SU-DHL-6 (cell line): ENCODE measurements at regions not wholly inside any gene's neighbourhood (a gene's known extent, or its start where the extent isn't known, plus 50 kb on each side); places are given as distances from the start of the nearest gene placed in this dataset.

ENCODE experiments used
- H2AFZ ChIP-seq: fragments of 200-600 bp; sonication (generic); 2 replicates; pipeline ENCODE4 v1.6.1; 2014; ENCODE audit warnings: low read depth, mild to moderate bottlenecking, moderate library complexity, mixed read lengths, antibody characterized with exemption, low read length; ENCODE audit not compliant: severe bottlenecking
- H3F3A ChIP-seq: fragments of 200-600 bp; shearing (Covaris generic); 2 replicates; pipeline ENCODE4 v1.6.0; 2016; ENCODE audit warnings: antibody characterized with exemption, mild to moderate bottlenecking; ENCODE audit not compliant: insufficient read depth
- H3K27ac ChIP-seq: fragments of 200-600 bp; sonication (generic); 2 replicates; pipeline ENCODE4 v1.5.1; 2016; ENCODE audit warnings: low read depth, mild to moderate bottlenecking, low read length, moderate library complexity, mixed read lengths
- H3K27me3 ChIP-seq: fragments of 200-600 bp; sonication (generic), shearing (Covaris generic); 2 replicates; pipeline ENCODE4 v1.6.0; 2014; ENCODE audit warnings: mild to moderate bottlenecking, low read length
- H3K36me3 ChIP-seq: fragments of 200-600 bp; sonication (generic); 2 replicates; pipeline ENCODE4 v1.6.1; 2014; ENCODE audit warnings: mild to moderate bottlenecking, low read length, mixed read lengths
- H3K4me2 ChIP-seq: fragments of 300-600, 200-600 bp; shearing (Covaris generic), sonication (generic); 2 replicates; pipeline ENCODE4 v1.6.0; 2014; ENCODE audit warnings: low read length, low read depth, mild to moderate bottlenecking; ENCODE audit not compliant: poor library complexity, severe bottlenecking
- H3K4me3 ChIP-seq: fragments of 200-600 bp; sonication (generic); 2 replicates; pipeline ENCODE4 v1.5.1; 2014; ENCODE audit warnings: antibody characterized with exemption, low read length, mild to moderate bottlenecking, mixed read lengths; ENCODE audit not compliant: insufficient read depth, poor library complexity, severe bottlenecking
- H3K79me2 ChIP-seq: fragments of 200-600 bp; sonication (generic); 2 replicates; pipeline ENCODE4 v1.6.1; 2014; ENCODE audit warnings: mild to moderate bottlenecking, low read length, moderate library complexity; ENCODE audit not compliant: insufficient read depth
- H3K9ac ChIP-seq: fragments of 200-600 bp; sonication (generic); 2 replicates; pipeline ENCODE4 v1.7.0; 2014; ENCODE audit warnings: mild to moderate bottlenecking, low read length
- H3K9me2 ChIP-seq: fragments of 200-600 bp; sonication (generic); replicated peaks from 2 replicates; pipeline ENCODE4 v1.6.1; 2014; ENCODE audit warnings: low read length; ENCODE audit not compliant: insufficient read depth
- H3K9me3 ChIP-seq: fragments of 200-600 bp; sonication (generic); 2 replicates; pipeline ENCODE4 v1.6.1; 2014; ENCODE audit warnings: low read length, mixed read lengths; ENCODE audit not compliant: insufficient read depth
- H4K20me1 ChIP-seq: fragments of 200-600 bp; sonication (generic); 2 replicates; pipeline ENCODE4 v1.6.1; 2014; ENCODE audit warnings: low read depth, mild to moderate bottlenecking, antibody characterized with exemption, low read length, moderate library complexity, mixed read lengths
- CTCF ChIP-seq: fragments of 200-600 bp; sonication (generic); IDR thresholded peaks from one replicate; pipeline ENCODE4 v1.5.1; 2017; ENCODE audit warnings: antibody characterized with exemption, mild to moderate bottlenecking, low read length, moderate library complexity; ENCODE audit not compliant: insufficient read depth, poor library complexity, severe bottlenecking
- EZH2phosphoT487 ChIP-seq: fragments of 200-600 bp; sonication (generic), shearing (Covaris generic); conservative IDR thresholded peaks from 2 replicates; pipeline ENCODE4 v1.6.1; 2018; ENCODE audit warnings: mild to moderate bottlenecking, antibody characterized with exemption, low read length, moderate library complexity, mixed read lengths

- H3K36me3 ChIP-seq, result no peaks in the 10 kb centered on the region
- no peaks in the 10 kb centered on the region for H3K9me2 ChIP-seq
- H2AFZ ChIP-seq, result no peak overlapping the region
- no peak overlapping the region for H3K9ac ChIP-seq
- no peaks in the 10 kb centered on the region for H3K27me3 ChIP-seq
- H3K79me2 ChIP-seq, result no peaks in the 10 kb centered on the region
- no peak overlapping the region for H3K4me2 ChIP-seq
- no peak overlapping the region for H3K27ac ChIP-seq
- no peaks in the 10 kb centered on the region for H3F3A ChIP-seq
- H3K9me3 ChIP-seq, result no peaks in the 10 kb centered on the region
- no peaks in the 10 kb centered on the region for H4K20me1 ChIP-seq
- no peak overlapping the region for H3K4me3 ChIP-seq
- no peak for TF ChIP-seq CTCF
- no peak for TF ChIP-seq EZH2phosphoT487
These were observed 197.9 kb upstream of the FOXQ1 start for GRCh38 chr6:1113916-1114540.

- no peaks in the 10 kb centered on the region for H3K36me3 ChIP-seq
- TF ChIP-seq CTCF (no peak), EZH2phosphoT487 (no peak)
- no peaks in the 10 kb centered on the region for H3K9me3 ChIP-seq
- no peaks in the 10 kb centered on the region for H3F3A ChIP-seq
- H3K9ac ChIP-seq, result no peak overlapping the region
- no peaks in the 10 kb centered on the region for H3K9me2 ChIP-seq
- H3K79me2 ChIP-seq, result no peaks in the 10 kb centered on the region
- H2AFZ ChIP-seq, result no peak overlapping the region
- H3K27ac ChIP-seq, result no peak overlapping the region
- no peak overlapping the region for H3K4me2 ChIP-seq
- no peaks in the 10 kb centered on the region for H4K20me1 ChIP-seq
- H3K27me3 ChIP-seq, result no peaks in the 10 kb centered on the region
- no peak overlapping the region for H3K4me3 ChIP-seq
These were observed 200.5 kb upstream of the FOXQ1 start for GRCh38 chr6:1111361-1111760.

- Histone ChIP-seq H2AFZ (no peak overlapping the region), H3K27me3 (no peaks in the 10 kb centered on the region), H3K27ac (no peak overlapping the region), H3K4me3 (no peak overlapping the region), H3K4me2 (no peak overlapping the region), H3F3A (no peaks in the 10 kb centered on the region), H3K9ac (no peak overlapping the region), H3K9me3 (no peaks in the 10 kb centered on the region), H4K20me1 (no peaks in the 10 kb centered on the region), H3K9me2 (no peaks in the 10 kb centered on the region), H3K36me3 (no peaks in the 10 kb centered on the region), H3K79me2 (no peaks in the 10 kb centered on the region)
- TF ChIP-seq EZH2phosphoT487 (no peak), CTCF (no peak)
These were observed 201.0 kb upstream of the FOXQ1 start for GRCh38 chr6:1110941-1111349.
